ENCODE measurements at regions not wholly inside any gene's neighbourhood (a gene's known extent, or its start where the extent isn't known, plus 50 kb on each side); places are given as distances from the start of the nearest gene placed in this dataset.

DNA sequence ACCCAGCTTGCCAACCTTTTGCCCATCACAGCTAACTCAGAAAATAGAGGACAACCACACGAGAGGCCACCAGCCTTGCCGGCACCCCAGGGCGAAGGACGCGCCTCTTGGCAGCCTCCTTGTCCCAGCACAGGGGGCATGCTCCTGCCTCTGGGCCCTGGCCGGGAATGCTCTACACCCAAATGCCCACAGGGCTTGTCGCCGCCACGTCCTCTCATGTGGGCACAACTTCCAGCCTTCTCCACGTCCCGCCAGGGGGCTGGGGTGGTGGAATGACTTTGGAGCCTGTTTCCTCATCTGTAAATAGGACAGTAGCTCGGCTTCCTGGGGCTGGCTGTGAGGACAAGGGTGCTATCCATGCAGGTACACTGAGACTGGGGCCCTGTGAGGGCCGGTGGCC is 152.4 kb upstream of the MLN start:
- TF ChIP-seq POLR2A (IDR thresholded peaks at IDR 0.05) (no peak), CTCF (IDR thresholded peaks at IDR 0.05) (no peak)

Measured in lower leg skin (tissue), 3 donors.